ENCODE measurements at regions not wholly inside any gene's neighbourhood (a gene's known extent, or its start where the extent isn't known, plus 50 kb on each side); places are given as distances from the start of the nearest gene placed in this dataset.

- TF ChIP-seq MAX (IDR thresholded peaks at IDR 0.05; ENCODE audit: insufficient read depth, insufficient read length), result no peak
- no peak for TF ChIP-seq MYC (IDR thresholded peaks at IDR 0.05; ENCODE audit: low read depth, low read length)
- TF ChIP-seq GATA2 (IDR thresholded peaks at IDR 0.05; ENCODE audit: insufficient read depth, insufficient read length, low read depth, low read length), result no peak
- no peak for TF ChIP-seq EZH2 (IDR thresholded peaks at IDR 0.05; ENCODE audit: borderline replicate concordance, low read depth, low read length, severe bottlenecking)
- no peak for TF ChIP-seq POLR2AphosphoS5 (IDR thresholded peaks at IDR 0.05; ENCODE audit: insufficient read depth, low read depth, low read length)
- TF ChIP-seq FOS (IDR thresholded peaks at IDR 0.05; ENCODE audit: borderline replicate concordance, insufficient read depth, low read length), result no peak
- no peak for TF ChIP-seq JUN (IDR thresholded peaks at IDR 0.05; ENCODE audit: borderline replicate concordance, insufficient read depth, insufficient read length, low read depth)
- TF ChIP-seq POLR2A (IDR thresholded peaks at IDR 0.05; ENCODE audit: low read depth, low read length), result no peak
- FAIRE-seq (no peak), DNase-seq (ENCODE audit: low read depth, low spot score) (no peak)
- Histone ChIP-seq H4K20me1 (replicated peaks; ENCODE audit: control insufficient read depth, extremely low read depth, insufficient read depth, low read length) (no peaks in the 10 kb centered on the region), H3K9me3 (replicated peaks; ENCODE audit: control insufficient read depth, insufficient read depth, low read length) (no peaks in the 10 kb centered on the region), H3K4me1 (ENCODE audit: control insufficient read depth, extremely low read depth, insufficient read depth, low read length) (no peaks in the 10 kb centered on the region), H2AFZ (ENCODE audit: low read depth, low read length) (no peak overlapping the region), H3K4me2 (ENCODE audit: insufficient read depth, low read length) (no peak overlapping the region), H3K36me3 (ENCODE audit: control insufficient read depth in 2 of 2, extremely low read depth in 1 of 2, insufficient read depth in 2 of 2, low read length in 2 of 2) (no peaks in the 10 kb centered on the region), H3K27me3 (ENCODE audit: control insufficient read depth in 2 of 2, insufficient read depth in 2 of 2, low read length in 2 of 2) (peaks cover 6 to 10% of the 10 kb centered on the region in 2 experiments), H3K9ac (replicated peaks; ENCODE audit: extremely low read depth, insufficient read depth, low read length) (no peak overlapping the region), H3K27ac (ENCODE audit: insufficient read depth, low read depth, low read length) (no peak overlapping the region), H3K4me3 (replicated peaks in 1 of 3; ENCODE audit: insufficient read depth in 1 of 3, low read depth in 1 of 3, low read length in 3 of 3) (no peak overlapping the region), H3K9me1 (replicated peaks; ENCODE audit: control insufficient read depth, extremely low read depth, insufficient read depth, low read length) (no peaks in the 10 kb centered on the region), H3K79me2 (ENCODE audit: control insufficient read depth, insufficient read depth, low read length) (no peaks in the 10 kb centered on the region)
- POLR2A ChIA-PET, result no interaction called here
- no TSS peak for BruUV-seq (replicated peaks)
- CTCF ChIA-PET, result interaction anchor here (0.9 kb wide), 1 partner anchor 133 kb away, joined by 3 read pairs; no protein-coding TSS in a partner anchor
- intact Hi-C loops (cut with micrococcal nuclease) (no loop called here), dilution Hi-C loops (cut with MboI; ENCODE audit: extremely low pct_ligation_motif_present, low sequenced_read_pairs) (no loop called here)
Observed at GRCh38 chr10:27356738-27357137, 116.1 kb upstream of the ACBD5 start.
